ENCODE measurements at regions not wholly inside any gene's neighbourhood (a gene's known extent, or its start where the extent isn't known, plus 50 kb on each side); places are given as distances from the start of the nearest gene placed in this dataset.

DNA sequence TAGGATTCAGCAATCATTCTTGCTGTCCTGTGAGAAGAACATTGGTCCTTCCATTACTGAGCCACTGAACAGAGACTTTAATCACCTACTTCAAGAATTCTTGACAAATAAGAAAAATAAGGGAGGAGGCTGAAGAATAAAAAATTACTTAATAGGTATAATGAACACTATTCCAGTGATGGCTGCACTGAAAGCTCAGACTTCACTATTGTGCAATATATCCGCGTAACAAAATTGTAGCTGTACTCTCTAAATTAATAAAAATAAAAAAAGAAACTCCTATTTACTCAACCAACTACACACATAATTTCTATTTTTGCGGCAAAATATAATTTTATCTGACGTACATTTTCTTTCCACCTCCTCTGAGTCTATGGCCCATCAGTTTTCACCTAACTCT, 2441.0 kb downstream of the PCDH7 start:
- Histone ChIP-seq H3K9me3 (ENCODE audit: control insufficient read depth in 2 of 3, insufficient read depth in 1 of 3, low read length in 3 of 3) (no peaks in the 10 kb centered on the region), H3K4me3 (ENCODE audit: low read length in 3 of 3) (no peak overlapping the region), H3K4me1 (ENCODE audit: control insufficient read depth in 2 of 3, insufficient read depth in 2 of 3, low read depth in 1 of 3, low read length in 3 of 3) (no peaks in the 10 kb centered on the region), H3K27ac (ENCODE audit: low read depth in 2 of 2, low read length in 2 of 2) (no peak overlapping the region), H3K27me3 (ENCODE audit: control insufficient read depth, insufficient read depth, low read length) (no peaks in the 10 kb centered on the region), H3K9ac (ENCODE audit: low read length in 3 of 3) (no peak overlapping the region), H3K36me3 (ENCODE audit: control insufficient read depth in 2 of 3, insufficient read depth in 3 of 3, low read length in 3 of 3) (no peaks in the 10 kb centered on the region)
- DNase-seq (no peak), FAIRE-seq (no peak)
- TF ChIP-seq, protein P1, sequence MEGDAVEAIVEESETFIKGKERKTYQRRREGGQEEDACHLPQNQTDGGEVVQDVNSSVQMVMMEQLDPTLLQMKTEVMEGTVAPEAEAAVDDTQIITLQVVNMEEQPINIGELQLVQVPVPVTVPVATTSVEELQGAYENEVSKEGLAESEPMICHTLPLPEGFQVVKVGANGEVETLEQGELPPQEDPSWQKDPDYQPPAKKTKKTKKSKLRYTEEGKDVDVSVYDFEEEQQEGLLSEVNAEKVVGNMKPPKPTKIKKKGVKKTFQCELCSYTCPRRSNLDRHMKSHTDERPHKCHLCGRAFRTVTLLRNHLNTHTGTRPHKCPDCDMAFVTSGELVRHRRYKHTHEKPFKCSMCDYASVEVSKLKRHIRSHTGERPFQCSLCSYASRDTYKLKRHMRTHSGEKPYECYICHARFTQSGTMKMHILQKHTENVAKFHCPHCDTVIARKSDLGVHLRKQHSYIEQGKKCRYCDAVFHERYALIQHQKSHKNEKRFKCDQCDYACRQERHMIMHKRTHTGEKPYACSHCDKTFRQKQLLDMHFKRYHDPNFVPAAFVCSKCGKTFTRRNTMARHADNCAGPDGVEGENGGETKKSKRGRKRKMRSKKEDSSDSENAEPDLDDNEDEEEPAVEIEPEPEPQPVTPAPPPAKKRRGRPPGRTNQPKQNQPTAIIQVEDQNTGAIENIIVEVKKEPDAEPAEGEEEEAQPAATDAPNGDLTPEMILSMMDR (IDR thresholded peaks at IDR 0.05; ENCODE audit: borderline replicate concordance, extremely low read depth, insufficient read depth) = no peak
- intact Hi-C loops (cut with DNase I) = no loop called here

DNA sequence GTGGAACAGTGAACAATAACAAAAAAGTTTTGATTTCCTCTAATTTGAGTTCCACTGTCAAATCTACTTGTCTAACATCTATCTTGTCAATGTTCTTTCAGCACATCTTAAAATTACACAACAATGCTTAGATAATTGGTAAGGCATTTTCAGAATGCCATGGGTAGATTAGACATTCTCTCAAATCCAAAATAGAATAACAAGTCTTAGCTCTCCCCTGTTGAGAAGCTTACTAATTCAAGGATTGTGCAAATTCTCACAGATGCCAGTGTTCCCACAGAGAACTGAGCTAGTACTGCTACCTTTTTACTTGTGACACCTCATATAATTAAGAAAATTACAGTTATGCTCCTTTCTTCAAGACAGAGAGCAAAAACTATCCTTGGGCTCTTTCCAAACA, 2442.0 kb downstream of the PCDH7 start:
- Histone ChIP-seq H3K9me3 (ENCODE audit: control insufficient read depth in 2 of 3, insufficient read depth in 1 of 3, low read length in 3 of 3) (no peaks in the 10 kb centered on the region), H3K4me3 (ENCODE audit: low read length in 3 of 3) (no peak overlapping the region), H3K27me3 (ENCODE audit: control insufficient read depth, insufficient read depth, low read length) (no peaks in the 10 kb centered on the region), H3K36me3 (ENCODE audit: control insufficient read depth in 2 of 3, insufficient read depth in 3 of 3, low read length in 3 of 3) (no peaks in the 10 kb centered on the region), H3K27ac (ENCODE audit: low read depth in 2 of 2, low read length in 2 of 2) (no peak overlapping the region), H3K9ac (ENCODE audit: low read length in 3 of 3) (no peak overlapping the region), H3K4me1 (ENCODE audit: control insufficient read depth in 2 of 3, insufficient read depth in 2 of 3, low read depth in 1 of 3, low read length in 3 of 3) (no peaks in the 10 kb centered on the region)
- intact Hi-C loops (cut with DNase I) = no loop called here
- TF ChIP-seq, protein P1 (IDR thresholded peaks at IDR 0.05; ENCODE audit: borderline replicate concordance, extremely low read depth, insufficient read depth) = no peak
- FAIRE-seq = no peak
- no peak for DNase-seq

DNA sequence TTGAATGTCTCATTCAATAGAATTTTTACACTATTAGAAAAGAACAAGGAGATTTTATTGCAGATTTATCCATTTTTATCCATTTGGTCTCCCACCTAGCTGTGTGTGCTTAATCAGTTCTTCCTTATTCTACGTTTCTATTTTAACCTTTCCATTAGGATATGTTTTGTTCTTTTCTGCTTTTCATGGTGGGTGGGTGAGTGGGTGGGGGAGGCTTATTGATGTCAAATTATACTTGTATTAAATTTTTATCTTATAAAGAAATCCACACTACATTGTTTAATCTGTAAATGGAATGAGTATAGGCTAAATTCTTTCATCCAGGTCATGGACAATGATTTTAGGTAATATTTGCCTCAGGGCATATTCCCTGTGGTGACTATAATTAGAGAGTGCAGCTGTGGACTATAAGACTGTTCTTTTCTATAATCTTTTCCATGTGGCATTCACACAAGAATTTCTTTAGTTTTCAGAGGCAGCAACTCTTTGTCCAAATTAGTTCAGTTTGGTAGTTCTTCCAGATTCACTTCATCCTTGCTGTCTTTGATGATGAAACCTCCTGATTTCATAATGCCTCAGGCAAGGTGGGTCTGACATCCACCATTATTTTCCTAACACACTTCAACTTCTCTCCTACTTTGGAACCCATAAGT, 2451.8 kb downstream of the PCDH7 start:
- DNase-seq (no peak), FAIRE-seq (no peak)
- no peak overlapping the region for H3K4me3 ChIP-seq (ENCODE audit: low read length in 3 of 3)
- intact Hi-C loops (cut with DNase I) = no loop called here
- H3K27ac ChIP-seq (ENCODE audit: low read depth in 2 of 2, low read length in 2 of 2) = no peak overlapping the region
- no peaks in the 10 kb centered on the region for H3K27me3 ChIP-seq (ENCODE audit: control insufficient read depth, insufficient read depth, low read length)
- no peaks in the 10 kb centered on the region for H3K4me1 ChIP-seq (ENCODE audit: control insufficient read depth in 2 of 3, insufficient read depth in 2 of 3, low read depth in 1 of 3, low read length in 3 of 3)
- TF ChIP-seq, protein P1 (IDR thresholded peaks at IDR 0.05; ENCODE audit: borderline replicate concordance, extremely low read depth, insufficient read depth) = no peak
- H3K9ac ChIP-seq (ENCODE audit: low read length in 3 of 3) = no peak overlapping the region
- H3K36me3 ChIP-seq (ENCODE audit: control insufficient read depth in 2 of 3, insufficient read depth in 3 of 3, low read length in 3 of 3) = no peaks in the 10 kb centered on the region
- no peaks in the 10 kb centered on the region for H3K9me3 ChIP-seq (ENCODE audit: control insufficient read depth in 2 of 3, insufficient read depth in 1 of 3, low read length in 3 of 3)

DNA sequence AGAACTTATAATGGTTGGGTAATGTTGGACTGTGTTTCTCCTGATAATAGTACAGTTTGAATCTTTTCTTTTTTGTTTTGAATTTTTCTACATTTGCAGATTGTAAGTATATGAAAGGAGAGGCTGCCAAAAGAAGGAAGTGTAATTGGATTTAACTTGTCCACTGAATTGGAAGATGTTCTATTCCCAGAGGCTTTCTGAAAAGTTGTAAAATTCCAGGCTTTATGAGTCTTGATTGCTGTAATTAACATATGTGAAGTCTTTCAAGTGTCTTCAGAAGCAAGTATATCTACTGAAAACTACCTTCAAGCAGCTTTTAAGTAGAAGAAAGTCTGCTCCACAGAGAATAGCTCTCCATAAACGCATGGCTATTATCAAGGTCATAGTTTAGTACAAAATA, 2456.4 kb downstream of the PCDH7 start:
- no peaks in the 10 kb centered on the region for H3K4me1 ChIP-seq (ENCODE audit: control insufficient read depth in 2 of 3, insufficient read depth in 2 of 3, low read depth in 1 of 3, low read length in 3 of 3)
- H3K36me3 ChIP-seq (ENCODE audit: control insufficient read depth in 2 of 3, insufficient read depth in 3 of 3, low read length in 3 of 3) = no peaks in the 10 kb centered on the region
- H3K9me3 ChIP-seq (ENCODE audit: control insufficient read depth in 2 of 3, insufficient read depth in 1 of 3, low read length in 3 of 3) = no peaks in the 10 kb centered on the region
- no peak overlapping the region for H3K9ac ChIP-seq (ENCODE audit: low read length in 3 of 3)
- intact Hi-C loops (cut with DNase I) = no loop called here
- no peaks in the 10 kb centered on the region for H3K27me3 ChIP-seq (ENCODE audit: control insufficient read depth, insufficient read depth, low read length)
- H3K4me3 ChIP-seq (ENCODE audit: low read length in 3 of 3) = no peak overlapping the region
- DNase-seq = no peak
- FAIRE-seq = no peak
- no peak overlapping the region for H3K27ac ChIP-seq (ENCODE audit: low read depth in 2 of 2, low read length in 2 of 2)
- TF ChIP-seq, protein P1 (IDR thresholded peaks at IDR 0.05; ENCODE audit: borderline replicate concordance, extremely low read depth, insufficient read depth) = no peak

All from kidney (tissue), 13 donors.